NB4 (cell line): ENCODE measurements at regions not wholly inside any gene's neighbourhood (a gene's known extent, or its start where the extent isn't known, plus 50 kb on each side); places are given as distances from the start of the nearest gene placed in this dataset.

Experiments used
- POLR2A ChIP-seq: IDR thresholded peaks from 2 replicates; pipeline ENCODE4 v1.6.1; 2011; ENCODE audit warnings: mild to moderate bottlenecking; ENCODE audit not compliant: insufficient read length; ENCODE audit errors: extremely low read depth
- TF ChIP-seq, protein P1 (sequence below): IDR thresholded peaks from one replicate; pipeline ENCODE4 v1.5.1; 2012; ENCODE audit warnings: low read depth, low read length

DNA sequence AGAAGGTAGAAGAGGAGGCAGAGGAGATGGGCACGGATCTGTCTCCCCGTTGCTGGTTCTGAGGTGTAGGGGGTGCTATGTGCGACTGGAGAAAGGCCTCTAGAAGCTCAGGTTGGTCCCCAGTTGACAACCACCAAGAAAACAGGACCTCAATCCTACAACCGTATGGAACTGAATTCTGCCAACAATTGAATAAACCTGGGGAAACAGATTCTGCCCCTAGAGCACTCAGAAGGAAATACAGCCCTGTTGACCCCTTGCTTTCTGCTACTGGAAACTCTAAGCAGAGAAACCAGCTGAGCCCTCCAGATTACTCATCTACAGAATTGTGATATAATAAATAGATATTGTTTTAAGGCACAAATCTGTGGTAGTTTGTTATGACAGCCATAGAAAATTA lies 313.0 kb upstream of the GOT2 start:
- TF ChIP-seq, protein P1, sequence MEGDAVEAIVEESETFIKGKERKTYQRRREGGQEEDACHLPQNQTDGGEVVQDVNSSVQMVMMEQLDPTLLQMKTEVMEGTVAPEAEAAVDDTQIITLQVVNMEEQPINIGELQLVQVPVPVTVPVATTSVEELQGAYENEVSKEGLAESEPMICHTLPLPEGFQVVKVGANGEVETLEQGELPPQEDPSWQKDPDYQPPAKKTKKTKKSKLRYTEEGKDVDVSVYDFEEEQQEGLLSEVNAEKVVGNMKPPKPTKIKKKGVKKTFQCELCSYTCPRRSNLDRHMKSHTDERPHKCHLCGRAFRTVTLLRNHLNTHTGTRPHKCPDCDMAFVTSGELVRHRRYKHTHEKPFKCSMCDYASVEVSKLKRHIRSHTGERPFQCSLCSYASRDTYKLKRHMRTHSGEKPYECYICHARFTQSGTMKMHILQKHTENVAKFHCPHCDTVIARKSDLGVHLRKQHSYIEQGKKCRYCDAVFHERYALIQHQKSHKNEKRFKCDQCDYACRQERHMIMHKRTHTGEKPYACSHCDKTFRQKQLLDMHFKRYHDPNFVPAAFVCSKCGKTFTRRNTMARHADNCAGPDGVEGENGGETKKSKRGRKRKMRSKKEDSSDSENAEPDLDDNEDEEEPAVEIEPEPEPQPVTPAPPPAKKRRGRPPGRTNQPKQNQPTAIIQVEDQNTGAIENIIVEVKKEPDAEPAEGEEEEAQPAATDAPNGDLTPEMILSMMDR = no peak
- no peak for TF ChIP-seq POLR2A
